Ishikawa (cell line): ENCODE measurements at regions not wholly inside any gene's neighbourhood (a gene's known extent, or its start where the extent isn't known, plus 50 kb on each side); places are given as distances from the start of the nearest gene placed in this dataset.

Experiments
- CREB1 ChIP-seq: IDR thresholded peaks from 2 replicates; pipeline ENCODE4 v1.6.1; 2012; ENCODE audit warnings: low read depth
- EP300 ChIP-seq: IDR thresholded peaks from 2 replicates; pipeline ENCODE4 v1.6.1; 2012; ENCODE audit warnings: borderline replicate concordance
- MAX ChIP-seq: IDR thresholded peaks from 2 replicates; pipeline ENCODE4 v1.6.1; 2012
- NFIC ChIP-seq: IDR thresholded peaks from 2 replicates; pipeline ENCODE4 v1.6.1; 2012
- REST ChIP-seq: IDR thresholded peaks from 2 replicates; pipeline ENCODE4 v1.6.1; 2012; ENCODE audit warnings: low read depth, mild to moderate bottlenecking
- TAF1 ChIP-seq: IDR thresholded peaks from 2 replicates; pipeline ENCODE4 v1.6.1; 2012; ENCODE audit warnings: low read depth, mild to moderate bottlenecking
- USF1 ChIP-seq: IDR thresholded peaks from 2 replicates; pipeline ENCODE4 v1.6.1; 2012
- ZBTB7A ChIP-seq: IDR thresholded peaks from 2 replicates; pipeline ENCODE4 v1.6.1; 2012; ENCODE audit warnings: low read depth

GRCh38 chr10:130353928-130354572 is 217.9 kb downstream of the GLRX3 start:
- TF ChIP-seq USF1 (no peak), NFIC (no peak), CREB1 (no peak), EP300 (no peak), ZBTB7A (no peak), TAF1 (no peak), MAX (no peak), REST (no peak)
